ENCODE measurements at regions not wholly inside any gene's neighbourhood (a gene's known extent, or its start where the extent isn't known, plus 50 kb on each side); places are given as distances from the start of the nearest gene placed in this dataset.

DNA sequence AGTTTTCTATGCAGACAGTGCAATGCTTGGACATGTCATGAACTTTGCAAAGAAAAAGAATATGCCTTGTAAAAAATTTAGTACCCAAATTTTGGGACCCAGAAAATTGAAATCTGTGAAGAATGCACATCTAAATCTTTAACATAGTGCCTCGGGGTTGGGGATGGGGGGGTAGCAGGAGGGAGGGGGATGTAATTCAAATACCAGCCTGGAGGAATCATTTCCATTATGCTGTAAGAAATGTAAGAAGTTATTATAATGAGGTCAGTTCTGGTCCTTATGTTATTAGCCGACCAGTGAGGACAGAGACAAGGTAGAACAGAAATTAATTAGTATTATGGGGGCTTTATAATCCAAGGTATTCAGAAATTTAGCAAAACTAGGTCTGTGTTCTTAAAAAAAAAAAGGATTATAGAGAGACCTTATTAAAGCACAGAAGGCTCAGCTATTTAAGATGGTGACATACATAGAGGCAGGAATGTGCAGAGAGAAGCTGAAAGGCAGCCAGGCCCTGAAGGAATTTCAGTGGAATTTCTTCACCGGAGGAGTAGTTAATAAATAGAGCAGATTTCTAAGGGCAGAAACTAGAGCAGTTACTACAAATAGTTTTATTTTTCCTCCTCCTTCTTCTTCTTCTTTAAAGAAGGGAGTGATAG is 89.0 kb upstream of the RBMS1 start:
- Histone ChIP-seq H3K27ac (ENCODE audit: low read depth) (peak overlapping the region; percentile 57), H3K9me2 (ENCODE audit: insufficient read depth) (peaks cover 4% of the 10 kb centered on the region; the same call in 1 of the 2 replicates), H3F3A (replicated peaks; ENCODE audit: low read depth) (no peaks in the 10 kb centered on the region), H3K79me2 (replicated peaks; ENCODE audit: insufficient read depth) (no peaks in the 10 kb centered on the region), H3K27me3 (ENCODE audit: insufficient read depth) (no peaks in the 10 kb centered on the region), H3K4me2 (peak overlapping the region; percentile 42), H3K36me3 (ENCODE audit: insufficient read depth) (peaks cover 2% of the 10 kb centered on the region; the same call in 1 of the 2 replicates), H4K20me1 (replicated peaks; ENCODE audit: insufficient read depth) (no peaks in the 10 kb centered on the region), H3K4me1 (ENCODE audit: insufficient read depth) (peaks cover 21% of the 10 kb centered on the region), H2AFZ (no peak overlapping the region), H3K4me3 (no peak overlapping the region)
- no peaks in the 10 kb centered on the region; the same call in 2 of the 3 replicates for H3K36me3 Mint-ChIP-seq (ENCODE audit: low read depth)
- ATAC-seq (peak; percentile 74), DNase-seq (ENCODE audit: low spot score) (peak; percentile 81)
- H3K27me3 Mint-ChIP-seq (ENCODE audit: insufficient read depth, low read depth, poor library complexity): no peaks in the 10 kb centered on the region
- H3K4me1 Mint-ChIP-seq: peaks cover 37% of the 10 kb centered on the region
- no peak for TF ChIP-seq STAT1 (IDR thresholded peaks at IDR 0.05; ENCODE audit: unreplicated experiment)
- TF ChIP-seq, protein P1, sequence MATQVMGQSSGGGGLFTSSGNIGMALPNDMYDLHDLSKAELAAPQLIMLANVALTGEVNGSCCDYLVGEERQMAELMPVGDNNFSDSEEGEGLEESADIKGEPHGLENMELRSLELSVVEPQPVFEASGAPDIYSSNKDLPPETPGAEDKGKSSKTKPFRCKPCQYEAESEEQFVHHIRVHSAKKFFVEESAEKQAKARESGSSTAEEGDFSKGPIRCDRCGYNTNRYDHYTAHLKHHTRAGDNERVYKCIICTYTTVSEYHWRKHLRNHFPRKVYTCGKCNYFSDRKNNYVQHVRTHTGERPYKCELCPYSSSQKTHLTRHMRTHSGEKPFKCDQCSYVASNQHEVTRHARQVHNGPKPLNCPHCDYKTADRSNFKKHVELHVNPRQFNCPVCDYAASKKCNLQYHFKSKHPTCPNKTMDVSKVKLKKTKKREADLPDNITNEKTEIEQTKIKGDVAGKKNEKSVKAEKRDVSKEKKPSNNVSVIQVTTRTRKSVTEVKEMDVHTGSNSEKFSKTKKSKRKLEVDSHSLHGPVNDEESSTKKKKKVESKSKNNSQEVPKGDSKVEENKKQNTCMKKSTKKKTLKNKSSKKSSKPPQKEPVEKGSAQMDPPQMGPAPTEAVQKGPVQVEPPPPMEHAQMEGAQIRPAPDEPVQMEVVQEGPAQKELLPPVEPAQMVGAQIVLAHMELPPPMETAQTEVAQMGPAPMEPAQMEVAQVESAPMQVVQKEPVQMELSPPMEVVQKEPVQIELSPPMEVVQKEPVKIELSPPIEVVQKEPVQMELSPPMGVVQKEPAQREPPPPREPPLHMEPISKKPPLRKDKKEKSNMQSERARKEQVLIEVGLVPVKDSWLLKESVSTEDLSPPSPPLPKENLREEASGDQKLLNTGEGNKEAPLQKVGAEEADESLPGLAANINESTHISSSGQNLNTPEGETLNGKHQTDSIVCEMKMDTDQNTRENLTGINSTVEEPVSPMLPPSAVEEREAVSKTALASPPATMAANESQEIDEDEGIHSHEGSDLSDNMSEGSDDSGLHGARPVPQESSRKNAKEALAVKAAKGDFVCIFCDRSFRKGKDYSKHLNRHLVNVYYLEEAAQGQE (IDR thresholded peaks at IDR 0.05; ENCODE audit: unreplicated experiment): no peak
- TF ChIP-seq, protein P2, sequence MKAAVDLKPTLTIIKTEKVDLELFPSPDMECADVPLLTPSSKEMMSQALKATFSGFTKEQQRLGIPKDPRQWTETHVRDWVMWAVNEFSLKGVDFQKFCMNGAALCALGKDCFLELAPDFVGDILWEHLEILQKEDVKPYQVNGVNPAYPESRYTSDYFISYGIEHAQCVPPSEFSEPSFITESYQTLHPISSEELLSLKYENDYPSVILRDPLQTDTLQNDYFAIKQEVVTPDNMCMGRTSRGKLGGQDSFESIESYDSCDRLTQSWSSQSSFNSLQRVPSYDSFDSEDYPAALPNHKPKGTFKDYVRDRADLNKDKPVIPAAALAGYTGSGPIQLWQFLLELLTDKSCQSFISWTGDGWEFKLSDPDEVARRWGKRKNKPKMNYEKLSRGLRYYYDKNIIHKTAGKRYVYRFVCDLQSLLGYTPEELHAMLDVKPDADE (IDR thresholded peaks at IDR 0.05): no peak
- no peak for TF ChIP-seq JUNB (IDR thresholded peaks at IDR 0.05; ENCODE audit: unreplicated experiment)
- no peak for TF ChIP-seq ZNF331 (CRISPR knock-in tag; IDR thresholded peaks at IDR 0.05; ENCODE audit: low read depth)
- TF ChIP-seq EZH2 (IDR thresholded peaks at IDR 0.05; ENCODE audit: low read depth, unreplicated experiment): no peak
- TF ChIP-seq CREB1 (CRISPR knock-in tag; IDR thresholded peaks at IDR 0.05; ENCODE audit: low read depth): no peak
- TF ChIP-seq, protein P3, sequence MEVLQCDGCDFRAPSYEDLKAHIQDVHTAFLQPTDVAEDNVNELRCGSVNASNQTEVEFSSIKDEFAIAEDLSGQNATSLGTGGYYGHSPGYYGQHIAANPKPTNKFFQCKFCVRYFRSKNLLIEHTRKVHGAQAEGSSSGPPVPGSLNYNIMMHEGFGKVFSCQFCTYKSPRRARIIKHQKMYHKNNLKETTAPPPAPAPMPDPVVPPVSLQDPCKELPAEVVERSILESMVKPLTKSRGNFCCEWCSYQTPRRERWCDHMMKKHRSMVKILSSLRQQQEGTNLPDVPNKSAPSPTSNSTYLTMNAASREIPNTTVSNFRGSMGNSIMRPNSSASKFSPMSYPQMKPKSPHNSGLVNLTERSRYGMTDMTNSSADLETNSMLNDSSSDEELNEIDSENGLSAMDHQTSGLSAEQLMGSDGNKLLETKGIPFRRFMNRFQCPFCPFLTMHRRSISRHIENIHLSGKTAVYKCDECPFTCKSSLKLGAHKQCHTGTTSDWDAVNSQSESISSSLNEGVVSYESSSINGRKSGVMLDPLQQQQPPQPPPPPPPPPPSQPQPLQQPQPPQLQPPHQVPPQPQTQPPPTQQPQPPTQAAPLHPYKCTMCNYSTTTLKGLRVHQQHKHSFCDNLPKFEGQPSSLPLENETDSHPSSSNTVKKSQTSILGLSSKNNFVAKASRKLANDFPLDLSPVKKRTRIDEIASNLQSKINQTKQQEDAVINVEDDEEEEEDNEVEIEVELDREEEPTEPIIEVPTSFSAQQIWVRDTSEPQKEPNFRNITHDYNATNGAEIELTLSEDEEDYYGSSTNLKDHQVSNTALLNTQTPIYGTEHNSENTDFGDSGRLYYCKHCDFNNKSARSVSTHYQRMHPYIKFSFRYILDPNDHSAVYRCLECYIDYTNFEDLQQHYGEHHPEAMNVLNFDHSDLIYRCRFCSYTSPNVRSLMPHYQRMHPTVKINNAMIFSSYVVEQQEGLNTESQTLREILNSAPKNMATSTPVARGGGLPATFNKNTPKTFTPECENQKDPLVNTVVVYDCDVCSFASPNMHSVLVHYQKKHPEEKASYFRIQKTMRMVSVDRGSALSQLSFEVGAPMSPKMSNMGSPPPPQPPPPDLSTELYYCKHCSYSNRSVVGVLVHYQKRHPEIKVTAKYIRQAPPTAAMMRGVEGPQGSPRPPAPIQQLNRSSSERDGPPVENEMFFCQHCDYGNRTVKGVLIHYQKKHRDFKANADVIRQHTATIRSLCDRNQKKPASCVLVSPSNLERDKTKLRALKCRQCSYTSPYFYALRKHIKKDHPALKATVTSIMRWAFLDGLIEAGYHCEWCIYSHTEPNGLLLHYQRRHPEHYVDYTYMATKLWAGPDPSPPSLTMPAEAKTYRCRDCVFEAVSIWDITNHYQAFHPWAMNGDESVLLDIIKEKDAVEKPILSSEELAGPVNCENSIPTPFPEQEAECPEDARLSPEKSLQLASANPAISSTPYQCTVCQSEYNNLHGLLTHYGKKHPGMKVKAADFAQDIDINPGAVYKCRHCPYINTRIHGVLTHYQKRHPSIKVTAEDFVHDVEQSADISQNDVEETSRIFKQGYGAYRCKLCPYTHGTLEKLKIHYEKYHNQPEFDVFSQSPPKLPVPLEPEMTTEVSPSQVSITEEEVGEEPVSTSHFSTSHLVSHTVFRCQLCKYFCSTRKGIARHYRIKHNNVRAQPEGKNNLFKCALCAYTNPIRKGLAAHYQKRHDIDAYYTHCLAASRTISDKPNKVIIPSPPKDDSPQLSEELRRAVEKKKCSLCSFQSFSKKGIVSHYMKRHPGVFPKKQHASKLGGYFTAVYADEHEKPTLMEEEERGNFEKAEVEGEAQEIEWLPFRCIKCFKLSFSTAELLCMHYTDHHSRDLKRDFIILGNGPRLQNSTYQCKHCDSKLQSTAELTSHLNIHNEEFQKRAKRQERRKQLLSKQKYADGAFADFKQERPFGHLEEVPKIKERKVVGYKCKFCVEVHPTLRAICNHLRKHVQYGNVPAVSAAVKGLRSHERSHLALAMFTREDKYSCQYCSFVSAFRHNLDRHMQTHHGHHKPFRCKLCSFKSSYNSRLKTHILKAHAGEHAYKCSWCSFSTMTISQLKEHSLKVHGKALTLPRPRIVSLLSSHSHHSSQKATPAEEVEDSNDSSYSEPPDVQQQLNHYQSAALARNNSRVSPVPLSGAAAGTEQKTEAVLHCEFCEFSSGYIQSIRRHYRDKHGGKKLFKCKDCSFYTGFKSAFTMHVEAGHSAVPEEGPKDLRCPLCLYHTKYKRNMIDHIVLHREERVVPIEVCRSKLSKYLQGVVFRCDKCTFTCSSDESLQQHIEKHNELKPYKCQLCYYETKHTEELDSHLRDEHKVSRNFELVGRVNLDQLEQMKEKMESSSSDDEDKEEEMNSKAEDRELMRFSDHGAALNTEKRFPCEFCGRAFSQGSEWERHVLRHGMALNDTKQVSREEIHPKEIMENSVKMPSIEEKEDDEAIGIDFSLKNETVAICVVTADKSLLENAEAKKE (CRISPR knock-in tag; IDR thresholded peaks at IDR 0.05): no peak
- TF ChIP-seq EZH2phosphoT487 (IDR thresholded peaks at IDR 0.05; ENCODE audit: unreplicated experiment): no peak
- TF ChIP-seq, protein P4, sequence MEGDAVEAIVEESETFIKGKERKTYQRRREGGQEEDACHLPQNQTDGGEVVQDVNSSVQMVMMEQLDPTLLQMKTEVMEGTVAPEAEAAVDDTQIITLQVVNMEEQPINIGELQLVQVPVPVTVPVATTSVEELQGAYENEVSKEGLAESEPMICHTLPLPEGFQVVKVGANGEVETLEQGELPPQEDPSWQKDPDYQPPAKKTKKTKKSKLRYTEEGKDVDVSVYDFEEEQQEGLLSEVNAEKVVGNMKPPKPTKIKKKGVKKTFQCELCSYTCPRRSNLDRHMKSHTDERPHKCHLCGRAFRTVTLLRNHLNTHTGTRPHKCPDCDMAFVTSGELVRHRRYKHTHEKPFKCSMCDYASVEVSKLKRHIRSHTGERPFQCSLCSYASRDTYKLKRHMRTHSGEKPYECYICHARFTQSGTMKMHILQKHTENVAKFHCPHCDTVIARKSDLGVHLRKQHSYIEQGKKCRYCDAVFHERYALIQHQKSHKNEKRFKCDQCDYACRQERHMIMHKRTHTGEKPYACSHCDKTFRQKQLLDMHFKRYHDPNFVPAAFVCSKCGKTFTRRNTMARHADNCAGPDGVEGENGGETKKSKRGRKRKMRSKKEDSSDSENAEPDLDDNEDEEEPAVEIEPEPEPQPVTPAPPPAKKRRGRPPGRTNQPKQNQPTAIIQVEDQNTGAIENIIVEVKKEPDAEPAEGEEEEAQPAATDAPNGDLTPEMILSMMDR (conservative IDR thresholded peaks at IDR 0.05; ENCODE audit: low read depth in 2 of 2): no peak
- no peak for TF ChIP-seq ZNF114 (CRISPR knock-in tag; IDR thresholded peaks at IDR 0.05)
- TF ChIP-seq POLR2AphosphoS5 (IDR thresholded peaks at IDR 0.05; ENCODE audit: low read depth): no peak
- no peak for TF ChIP-seq NANOG (IDR thresholded peaks at IDR 0.05; ENCODE audit: borderline replicate concordance)
- no peak overlapping the region for H3K4me3 Mint-ChIP-seq
- no peaks in the 10 kb centered on the region; the same call in 2 of the 3 replicates for H3K9me3 Mint-ChIP-seq
- H3K27ac Mint-ChIP-seq: peak overlapping the region; percentile 92
